ENCODE measurements at regions not wholly inside any gene's neighbourhood (a gene's known extent, or its start where the extent isn't known, plus 50 kb on each side); places are given as distances from the start of the nearest gene placed in this dataset.

DNA sequence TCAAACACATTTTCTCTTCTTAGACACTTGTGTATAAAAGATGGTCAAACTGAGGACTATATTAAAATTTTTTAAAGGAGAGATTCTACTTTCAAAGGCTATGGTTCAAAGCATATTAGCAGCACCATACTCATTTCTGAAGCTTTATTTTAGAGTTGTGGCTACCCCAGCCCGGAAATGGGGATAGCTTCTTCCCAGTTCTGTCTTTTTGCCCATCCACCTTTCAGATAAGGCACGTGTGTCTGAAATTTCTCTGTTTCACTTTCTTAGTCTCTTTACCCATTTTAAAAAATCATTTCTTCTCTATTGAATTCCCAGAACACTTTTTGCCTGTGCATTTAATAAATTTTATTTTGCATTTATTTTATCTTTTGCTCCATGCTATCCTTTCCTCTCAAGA is 431.5 kb downstream of the RNF144A start:
- no peak overlapping the region for H3K4me3 ChIP-seq (ENCODE audit: insufficient read depth in 1 of 2, low read depth in 1 of 2, low read length in 2 of 2)
- H2AK5ac ChIP-seq (ENCODE audit: low read length, severe bottlenecking): no peak overlapping the region
- no peak overlapping the region for H3K14ac ChIP-seq (ENCODE audit: low read length in 2 of 2)
- H4K91ac ChIP-seq (ENCODE audit: low read length): no peak overlapping the region
- no peak overlapping the region for H2BK5ac ChIP-seq (ENCODE audit: low read depth, low read length, poor library complexity, severe bottlenecking)
- H3K4me2 ChIP-seq (ENCODE audit: low read length, poor library complexity, severe bottlenecking): no peak overlapping the region
- no peaks in the 10 kb centered on the region for H3K79me1 ChIP-seq (replicated peaks; ENCODE audit: low read length, poor library complexity, severe bottlenecking)
- 56% methylated on average over 2 of the region's 2 CpGs for WGBS
- DNase-seq: no peak
- no peak overlapping the region for H3K9ac ChIP-seq (ENCODE audit: low read length)
- no peak overlapping the region for H2BK15ac ChIP-seq (ENCODE audit: low read depth, poor library complexity, severe bottlenecking)
- no peak overlapping the region for H2BK12ac ChIP-seq (ENCODE audit: low read length in 2 of 2)
- no peak overlapping the region for H2AFZ ChIP-seq (ENCODE audit: low read depth, low read length)
- H3K27ac ChIP-seq (ENCODE audit: low read length, poor library complexity, severe bottlenecking): no peak overlapping the region
- no peak overlapping the region for H3K23ac ChIP-seq (ENCODE audit: low read length in 2 of 2)
- H3K4ac ChIP-seq (ENCODE audit: low read depth in 1 of 2, low read length in 2 of 2): no peak overlapping the region
- no peak overlapping the region for H2BK120ac ChIP-seq (ENCODE audit: low read depth, low read length)
- H3K36me3 ChIP-seq (ENCODE audit: control insufficient read depth in 1 of 2, insufficient read depth in 2 of 2, low read depth in 1 of 2, low read length in 2 of 2): no peaks in the 10 kb centered on the region
- H4K8ac ChIP-seq (ENCODE audit: low read length): no peak overlapping the region
- no peaks in the 10 kb centered on the region for H3K4me1 ChIP-seq (ENCODE audit: control insufficient read depth, insufficient read depth, low read depth, low read length)
- no peaks in the 10 kb centered on the region for H3K27me3 ChIP-seq (ENCODE audit: control insufficient read depth in 1 of 2, insufficient read depth in 1 of 2, low read length in 2 of 2)
- H3K9me3 ChIP-seq (ENCODE audit: control insufficient read depth, low read length): no peaks in the 10 kb centered on the region
- H3K18ac ChIP-seq (ENCODE audit: low read depth in 1 of 2, low read length in 2 of 2): no peak overlapping the region

DNA sequence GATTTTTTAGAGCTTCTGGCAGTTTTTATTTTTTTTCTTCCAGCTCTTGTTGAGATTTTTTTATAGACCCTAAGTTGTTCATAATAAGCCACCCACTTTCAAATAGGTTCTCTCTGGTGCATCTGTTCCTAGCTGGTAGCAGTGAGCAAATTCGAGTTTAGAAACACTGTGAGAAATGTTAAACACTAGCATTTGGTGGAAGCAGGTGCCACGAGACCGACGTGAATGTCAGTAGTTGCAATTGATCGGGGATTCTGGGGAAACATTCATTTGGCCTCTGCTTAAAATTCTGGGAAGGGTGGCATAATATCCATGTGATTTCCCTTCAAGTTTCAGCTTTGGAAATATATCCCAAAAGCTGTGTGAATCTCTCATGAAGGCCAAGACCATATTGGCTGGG is 435.0 kb downstream of the RNF144A start:
- Histone ChIP-seq H2AK5ac (ENCODE audit: low read length, severe bottlenecking) (no peak overlapping the region), H2BK15ac (ENCODE audit: low read depth, poor library complexity, severe bottlenecking) (no peak overlapping the region), H4K8ac (ENCODE audit: low read length) (no peak overlapping the region), H2AFZ (ENCODE audit: low read depth, low read length) (no peak overlapping the region), H3K27ac (ENCODE audit: low read length, poor library complexity, severe bottlenecking) (no peak overlapping the region), H3K9me3 (ENCODE audit: control insufficient read depth, low read length) (no peaks in the 10 kb centered on the region), H3K9ac (ENCODE audit: low read length) (no peak overlapping the region), H2BK120ac (ENCODE audit: low read depth, low read length) (no peak overlapping the region), H3K4me2 (ENCODE audit: low read length, poor library complexity, severe bottlenecking) (no peak overlapping the region), H3K4me3 (ENCODE audit: insufficient read depth in 1 of 2, low read depth in 1 of 2, low read length in 2 of 2) (no peak overlapping the region), H2BK12ac (ENCODE audit: low read length in 2 of 2) (no peak overlapping the region), H3K4me1 (ENCODE audit: control insufficient read depth, insufficient read depth, low read depth, low read length) (peaks cover 2% of the 10 kb centered on the region), H3K27me3 (ENCODE audit: control insufficient read depth in 1 of 2, insufficient read depth in 1 of 2, low read length in 2 of 2) (no peaks in the 10 kb centered on the region), H3K79me1 (replicated peaks; ENCODE audit: low read length, poor library complexity, severe bottlenecking) (no peaks in the 10 kb centered on the region), H3K18ac (ENCODE audit: low read depth in 1 of 2, low read length in 2 of 2) (no peak overlapping the region), H4K91ac (ENCODE audit: low read length) (no peak overlapping the region), H3K23ac (ENCODE audit: low read length in 2 of 2) (no peak overlapping the region), H2BK5ac (ENCODE audit: low read depth, low read length, poor library complexity, severe bottlenecking) (no peak overlapping the region), H3K14ac (ENCODE audit: low read length in 2 of 2) (no peak overlapping the region), H3K36me3 (ENCODE audit: control insufficient read depth in 1 of 2, insufficient read depth in 2 of 2, low read depth in 1 of 2, low read length in 2 of 2) (no peaks in the 10 kb centered on the region), H3K4ac (ENCODE audit: low read depth in 1 of 2, low read length in 2 of 2) (no peak overlapping the region)
- 85% methylated on average over 5 of the region's 5 CpGs for WGBS
- no peak for DNase-seq

DNA sequence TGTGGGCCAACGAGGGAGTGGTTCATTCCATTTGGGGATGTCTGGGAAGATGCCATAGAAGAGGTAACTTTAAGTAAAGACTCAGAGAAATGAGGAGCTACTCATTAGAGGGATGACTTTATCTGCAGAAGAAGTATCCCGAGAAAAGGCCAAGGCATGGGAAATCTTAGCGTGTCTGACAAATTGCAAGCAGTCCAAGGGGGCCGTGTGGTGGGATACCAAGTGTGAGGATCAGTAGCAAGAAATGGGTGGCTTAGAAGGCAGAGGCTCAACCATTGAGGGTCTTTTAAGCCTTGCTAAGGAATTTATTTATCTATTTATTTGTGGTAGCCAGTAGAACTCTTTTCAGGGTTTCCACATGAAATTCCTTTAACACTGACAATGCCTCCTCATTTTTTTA is 436.4 kb downstream of the RNF144A start:
- WGBS: 81% methylated on average over 4 of the region's 4 CpGs

DNA sequence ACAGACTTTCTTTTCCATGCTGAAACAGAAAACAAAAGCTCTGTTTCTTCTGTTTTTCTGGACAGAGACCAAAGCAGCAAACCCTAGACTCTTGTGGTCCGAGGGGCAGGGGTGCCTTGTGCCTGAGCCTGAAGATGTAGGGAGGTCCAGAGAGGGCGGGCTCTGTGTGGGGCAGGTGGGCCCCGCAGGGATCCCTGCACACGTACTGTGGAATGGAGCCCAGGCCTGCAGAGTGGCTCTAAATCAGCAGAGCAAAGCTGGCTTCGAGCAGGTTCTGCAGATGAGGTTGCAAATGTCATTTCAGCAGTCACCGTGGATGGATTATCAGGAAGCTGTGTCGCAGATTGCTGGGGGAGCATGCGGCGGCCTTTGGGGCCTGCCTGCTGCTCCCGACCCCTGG is 438.6 kb downstream of the RNF144A start:
- Histone ChIP-seq H3K27ac (ENCODE audit: low read length, poor library complexity, severe bottlenecking) (no peak overlapping the region), H2BK15ac (ENCODE audit: low read depth, poor library complexity, severe bottlenecking) (no peak overlapping the region), H4K8ac (ENCODE audit: low read length) (no peak overlapping the region), H4K91ac (ENCODE audit: low read length) (no peak overlapping the region), H3K18ac (ENCODE audit: low read depth in 1 of 2, low read length in 2 of 2) (no peak overlapping the region), H2AFZ (ENCODE audit: low read depth, low read length) (no peak overlapping the region), H3K4me3 (ENCODE audit: insufficient read depth in 1 of 2, low read depth in 1 of 2, low read length in 2 of 2) (no peak overlapping the region), H3K4me2 (ENCODE audit: low read length, poor library complexity, severe bottlenecking) (no peak overlapping the region), H3K27me3 (ENCODE audit: control insufficient read depth in 1 of 2, insufficient read depth in 1 of 2, low read length in 2 of 2) (peaks cover 0 to 3% of the 10 kb centered on the region in 2 experiments), H2BK120ac (ENCODE audit: low read depth, low read length) (no peak overlapping the region), H3K14ac (ENCODE audit: low read length in 2 of 2) (no peak overlapping the region), H3K9me3 (ENCODE audit: control insufficient read depth, low read length) (no peaks in the 10 kb centered on the region), H3K79me1 (replicated peaks; ENCODE audit: low read length, poor library complexity, severe bottlenecking) (no peaks in the 10 kb centered on the region), H2BK5ac (ENCODE audit: low read depth, low read length, poor library complexity, severe bottlenecking) (no peak overlapping the region), H3K4me1 (ENCODE audit: control insufficient read depth, insufficient read depth, low read depth, low read length) (peaks cover 2% of the 10 kb centered on the region), H3K9ac (ENCODE audit: low read length) (no peak overlapping the region), H3K4ac (ENCODE audit: low read depth in 1 of 2, low read length in 2 of 2) (no peak overlapping the region), H3K23ac (ENCODE audit: low read length in 2 of 2) (no peak overlapping the region), H2AK5ac (ENCODE audit: low read length, severe bottlenecking) (no peak overlapping the region), H3K36me3 (ENCODE audit: control insufficient read depth in 1 of 2, insufficient read depth in 2 of 2, low read depth in 1 of 2, low read length in 2 of 2) (no peaks in the 10 kb centered on the region), H2BK12ac (ENCODE audit: low read length in 2 of 2) (no peak overlapping the region)
- no peak for DNase-seq
- 74% methylated on average over 10 of the region's 10 CpGs for WGBS

More for the DNA sequence above, 436.4 kb downstream of the RNF144A start:
- H3K18ac ChIP-seq (ENCODE audit: low read depth in 1 of 2, low read length in 2 of 2): no peak overlapping the region
- no peaks in the 10 kb centered on the region for H3K9me3 ChIP-seq (ENCODE audit: control insufficient read depth, low read length)
- H3K79me1 ChIP-seq (replicated peaks; ENCODE audit: low read length, poor library complexity, severe bottlenecking): no peaks in the 10 kb centered on the region
- no peak overlapping the region for H3K4me2 ChIP-seq (ENCODE audit: low read length, poor library complexity, severe bottlenecking)
- no peak overlapping the region for H2AFZ ChIP-seq (ENCODE audit: low read depth, low read length)
- no peak overlapping the region for H2BK5ac ChIP-seq (ENCODE audit: low read depth, low read length, poor library complexity, severe bottlenecking)
- no peak overlapping the region for H2AK5ac ChIP-seq (ENCODE audit: low read length, severe bottlenecking)
- no peak overlapping the region for H2BK15ac ChIP-seq (ENCODE audit: low read depth, poor library complexity, severe bottlenecking)
- H4K91ac ChIP-seq (ENCODE audit: low read length): no peak overlapping the region
- H3K4me1 ChIP-seq (ENCODE audit: control insufficient read depth, insufficient read depth, low read depth, low read length): peaks cover 2% of the 10 kb centered on the region
- no peak overlapping the region for H3K23ac ChIP-seq (ENCODE audit: low read length in 2 of 2)
- H3K4ac ChIP-seq (ENCODE audit: low read depth in 1 of 2, low read length in 2 of 2): no peak overlapping the region
- H4K8ac ChIP-seq (ENCODE audit: low read length): no peak overlapping the region
- no peak overlapping the region for H2BK120ac ChIP-seq (ENCODE audit: low read depth, low read length)
- no peak overlapping the region for H3K4me3 ChIP-seq (ENCODE audit: insufficient read depth in 1 of 2, low read depth in 1 of 2, low read length in 2 of 2)
- H3K14ac ChIP-seq (ENCODE audit: low read length in 2 of 2): no peak overlapping the region
- no peak overlapping the region for H3K27ac ChIP-seq (ENCODE audit: low read length, poor library complexity, severe bottlenecking)
- H3K9ac ChIP-seq (ENCODE audit: low read length): no peak overlapping the region
- H3K36me3 ChIP-seq (ENCODE audit: control insufficient read depth in 1 of 2, insufficient read depth in 2 of 2, low read depth in 1 of 2, low read length in 2 of 2): no peaks in the 10 kb centered on the region
- H3K27me3 ChIP-seq (ENCODE audit: control insufficient read depth in 1 of 2, insufficient read depth in 1 of 2, low read length in 2 of 2): no peaks in the 10 kb centered on the region
- no peak overlapping the region for H2BK12ac ChIP-seq (ENCODE audit: low read length in 2 of 2)
- no peak for DNase-seq

Measured in mesenchymal stem cell (in vitro differentiated cells and primary cell).